DND-41 (cell line): ENCODE measurements at regions not wholly inside any gene's neighbourhood (a gene's known extent, or its start where the extent isn't known, plus 50 kb on each side); places are given as distances from the start of the nearest gene placed in this dataset.

Experiments
- EZH2 ChIP-seq: IDR thresholded peaks from 3 replicates; pipeline ENCODE4 v1.6.1; 2012; ENCODE audit warnings: borderline replicate concordance, low read depth, mild to moderate bottlenecking, moderate library complexity, low read length, inconsistent platforms; ENCODE audit not compliant: severe bottlenecking
- TF ChIP-seq, protein P1 (sequence below): IDR thresholded peaks from 2 replicates; pipeline ENCODE4 v1.5.1; 2012; ENCODE audit warnings: borderline replicate concordance, low read length, moderate library complexity, mild to moderate bottlenecking; ENCODE audit not compliant: poor library complexity, severe bottlenecking; ENCODE audit errors: extremely low read depth

DNA sequence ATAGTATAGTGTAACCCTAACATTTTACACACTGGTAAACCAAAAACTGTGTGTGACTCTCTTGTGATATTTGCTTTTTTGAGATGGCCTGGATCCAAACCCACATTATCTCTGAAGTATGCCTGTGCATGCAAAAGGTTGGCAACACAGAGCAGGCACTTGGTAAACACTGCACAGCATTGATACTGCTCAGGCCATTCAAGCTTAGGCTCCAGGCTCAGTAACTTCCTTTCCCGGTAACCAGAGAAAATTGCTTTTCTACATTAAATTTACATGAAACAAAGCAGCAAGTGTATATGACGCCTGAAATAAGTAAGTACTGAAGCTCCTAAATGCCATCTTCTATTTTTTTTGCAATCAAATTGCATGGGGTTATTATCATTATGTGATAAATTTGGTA is 205.7 kb downstream of the EPM2A start:
- TF ChIP-seq, protein P1, sequence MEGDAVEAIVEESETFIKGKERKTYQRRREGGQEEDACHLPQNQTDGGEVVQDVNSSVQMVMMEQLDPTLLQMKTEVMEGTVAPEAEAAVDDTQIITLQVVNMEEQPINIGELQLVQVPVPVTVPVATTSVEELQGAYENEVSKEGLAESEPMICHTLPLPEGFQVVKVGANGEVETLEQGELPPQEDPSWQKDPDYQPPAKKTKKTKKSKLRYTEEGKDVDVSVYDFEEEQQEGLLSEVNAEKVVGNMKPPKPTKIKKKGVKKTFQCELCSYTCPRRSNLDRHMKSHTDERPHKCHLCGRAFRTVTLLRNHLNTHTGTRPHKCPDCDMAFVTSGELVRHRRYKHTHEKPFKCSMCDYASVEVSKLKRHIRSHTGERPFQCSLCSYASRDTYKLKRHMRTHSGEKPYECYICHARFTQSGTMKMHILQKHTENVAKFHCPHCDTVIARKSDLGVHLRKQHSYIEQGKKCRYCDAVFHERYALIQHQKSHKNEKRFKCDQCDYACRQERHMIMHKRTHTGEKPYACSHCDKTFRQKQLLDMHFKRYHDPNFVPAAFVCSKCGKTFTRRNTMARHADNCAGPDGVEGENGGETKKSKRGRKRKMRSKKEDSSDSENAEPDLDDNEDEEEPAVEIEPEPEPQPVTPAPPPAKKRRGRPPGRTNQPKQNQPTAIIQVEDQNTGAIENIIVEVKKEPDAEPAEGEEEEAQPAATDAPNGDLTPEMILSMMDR = no peak
- TF ChIP-seq EZH2 = no peak
